PFSK-1 (cell line): ENCODE measurements at regions not wholly inside any gene's neighbourhood (a gene's known extent, or its start where the extent isn't known, plus 50 kb on each side); places are given as distances from the start of the nearest gene placed in this dataset.

Experiments used
- FOXP2 ChIP-seq: optimal IDR thresholded peaks from 2 replicates; pipeline ENCODE3; 2011; ENCODE audit warnings: borderline replicate concordance, control low read depth, inconsistent platforms; ENCODE audit not compliant: insufficient read depth; ENCODE audit errors: extremely low read length, extremely low read depth
- POLR2AphosphoS5 ChIP-seq: IDR thresholded peaks from 2 replicates; pipeline ENCODE4 v1.6.1; 2012; ENCODE audit warnings: low read depth, mild to moderate bottlenecking, control low read depth, low read length, moderate library complexity
- SIN3A ChIP-seq: IDR thresholded peaks from 2 replicates; pipeline ENCODE4 v1.6.1; 2012; ENCODE audit warnings: mild to moderate bottlenecking, low read length, moderate library complexity, borderline replicate concordance; ENCODE audit not compliant: insufficient read depth
- TAF1 ChIP-seq: IDR thresholded peaks from 2 replicates; pipeline ENCODE4 v1.6.1; 2012; ENCODE audit warnings: low read length, control low read depth, borderline replicate concordance; ENCODE audit not compliant: insufficient read depth
- TF ChIP-seq, protein P1 (sequence below), 2 experiments: IDR thresholded peaks; 2 replicates each; pipeline versions ENCODE4 v1.6.1 to v1.8.0; 2011 to 2012; ENCODE audit warnings: low read depth in 2 of 2, low read length in 2 of 2, control low read depth in 1 of 2, inconsistent platforms in 1 of 2, mild to moderate bottlenecking in 1 of 2, moderate library complexity in 1 of 2; ENCODE audit not compliant: insufficient read depth in 1 of 2

DNA sequence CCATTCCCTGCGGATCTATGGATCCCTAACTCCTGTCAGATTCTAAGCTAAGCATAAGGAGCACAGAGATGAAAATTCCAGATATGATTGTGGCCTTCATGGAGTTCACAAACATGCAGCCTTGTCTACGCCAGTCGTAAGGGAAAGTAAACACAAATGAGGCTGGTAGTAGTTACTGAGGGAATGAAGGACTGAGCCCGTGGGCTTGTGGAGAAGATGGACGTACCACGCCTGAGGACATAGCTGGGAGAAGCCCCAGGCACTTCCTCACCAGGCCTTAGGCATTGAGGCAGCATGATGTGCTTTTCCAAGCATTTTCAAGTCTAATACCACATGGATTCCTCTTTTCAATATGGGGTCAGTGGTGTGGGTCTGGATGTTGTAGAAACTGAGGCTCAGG lies 515.2 kb downstream of the BCL11B start:
- TF ChIP-seq POLR2AphosphoS5 = no peak
- no peak for TF ChIP-seq SIN3A
- no peak for TF ChIP-seq TAF1
- TF ChIP-seq, protein P1, sequence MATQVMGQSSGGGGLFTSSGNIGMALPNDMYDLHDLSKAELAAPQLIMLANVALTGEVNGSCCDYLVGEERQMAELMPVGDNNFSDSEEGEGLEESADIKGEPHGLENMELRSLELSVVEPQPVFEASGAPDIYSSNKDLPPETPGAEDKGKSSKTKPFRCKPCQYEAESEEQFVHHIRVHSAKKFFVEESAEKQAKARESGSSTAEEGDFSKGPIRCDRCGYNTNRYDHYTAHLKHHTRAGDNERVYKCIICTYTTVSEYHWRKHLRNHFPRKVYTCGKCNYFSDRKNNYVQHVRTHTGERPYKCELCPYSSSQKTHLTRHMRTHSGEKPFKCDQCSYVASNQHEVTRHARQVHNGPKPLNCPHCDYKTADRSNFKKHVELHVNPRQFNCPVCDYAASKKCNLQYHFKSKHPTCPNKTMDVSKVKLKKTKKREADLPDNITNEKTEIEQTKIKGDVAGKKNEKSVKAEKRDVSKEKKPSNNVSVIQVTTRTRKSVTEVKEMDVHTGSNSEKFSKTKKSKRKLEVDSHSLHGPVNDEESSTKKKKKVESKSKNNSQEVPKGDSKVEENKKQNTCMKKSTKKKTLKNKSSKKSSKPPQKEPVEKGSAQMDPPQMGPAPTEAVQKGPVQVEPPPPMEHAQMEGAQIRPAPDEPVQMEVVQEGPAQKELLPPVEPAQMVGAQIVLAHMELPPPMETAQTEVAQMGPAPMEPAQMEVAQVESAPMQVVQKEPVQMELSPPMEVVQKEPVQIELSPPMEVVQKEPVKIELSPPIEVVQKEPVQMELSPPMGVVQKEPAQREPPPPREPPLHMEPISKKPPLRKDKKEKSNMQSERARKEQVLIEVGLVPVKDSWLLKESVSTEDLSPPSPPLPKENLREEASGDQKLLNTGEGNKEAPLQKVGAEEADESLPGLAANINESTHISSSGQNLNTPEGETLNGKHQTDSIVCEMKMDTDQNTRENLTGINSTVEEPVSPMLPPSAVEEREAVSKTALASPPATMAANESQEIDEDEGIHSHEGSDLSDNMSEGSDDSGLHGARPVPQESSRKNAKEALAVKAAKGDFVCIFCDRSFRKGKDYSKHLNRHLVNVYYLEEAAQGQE (IDR thresholded peaks at IDR 0.05; ENCODE audit: insufficient read depth in 1 of 2, low read depth in 2 of 2, low read length in 2 of 2) = no peak
- no peak for TF ChIP-seq FOXP2
